T follicular helper cell (primary cell): ENCODE measurements at regions not wholly inside any gene's neighbourhood (a gene's known extent, or its start where the extent isn't known, plus 50 kb on each side); places are given as distances from the start of the nearest gene placed in this dataset.

Experiments
- DNase-seq: peaks from one replicate; pipeline ENCODE4 v3.0.0-alpha.2; 2020; ENCODE audit warnings: low read depth

DNA sequence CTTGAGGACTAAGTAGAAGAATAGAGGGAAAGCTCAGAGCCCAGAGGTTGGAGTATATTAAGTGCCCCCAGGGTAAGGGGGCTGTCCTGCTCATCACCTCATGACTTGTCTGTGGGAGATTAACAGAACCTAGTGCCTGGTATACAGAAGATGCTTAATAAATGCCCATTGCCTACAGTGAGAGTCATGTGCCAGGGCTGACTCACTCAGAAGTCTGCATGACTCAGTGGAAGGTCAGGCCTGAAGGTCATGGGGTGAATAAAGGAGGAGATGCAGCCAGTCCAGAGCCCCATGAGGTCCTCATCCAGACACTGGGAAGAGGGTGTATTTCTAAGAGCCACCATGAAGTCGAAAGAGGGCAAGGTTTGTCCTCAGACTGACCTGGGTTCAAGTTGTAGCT, 62.5 kb upstream of the TLE3 start:
- no peak for DNase-seq

DNA sequence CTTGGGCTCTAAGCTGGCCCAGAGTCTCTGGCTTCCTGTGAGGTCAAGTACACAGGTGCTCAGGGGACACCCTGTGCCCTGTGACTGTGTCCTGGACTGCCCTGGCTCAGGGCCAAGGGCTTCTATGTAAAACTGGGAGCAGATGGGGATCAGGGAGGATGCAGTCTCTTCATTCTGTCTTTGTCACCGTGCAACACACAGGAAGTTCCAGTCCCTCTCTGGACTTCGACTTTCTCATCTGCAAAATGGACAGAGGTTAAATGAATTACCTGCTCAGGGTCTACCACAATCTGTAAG, 61.9 kb upstream of the TLE3 start:
- DNase-seq: no peak

DNA sequence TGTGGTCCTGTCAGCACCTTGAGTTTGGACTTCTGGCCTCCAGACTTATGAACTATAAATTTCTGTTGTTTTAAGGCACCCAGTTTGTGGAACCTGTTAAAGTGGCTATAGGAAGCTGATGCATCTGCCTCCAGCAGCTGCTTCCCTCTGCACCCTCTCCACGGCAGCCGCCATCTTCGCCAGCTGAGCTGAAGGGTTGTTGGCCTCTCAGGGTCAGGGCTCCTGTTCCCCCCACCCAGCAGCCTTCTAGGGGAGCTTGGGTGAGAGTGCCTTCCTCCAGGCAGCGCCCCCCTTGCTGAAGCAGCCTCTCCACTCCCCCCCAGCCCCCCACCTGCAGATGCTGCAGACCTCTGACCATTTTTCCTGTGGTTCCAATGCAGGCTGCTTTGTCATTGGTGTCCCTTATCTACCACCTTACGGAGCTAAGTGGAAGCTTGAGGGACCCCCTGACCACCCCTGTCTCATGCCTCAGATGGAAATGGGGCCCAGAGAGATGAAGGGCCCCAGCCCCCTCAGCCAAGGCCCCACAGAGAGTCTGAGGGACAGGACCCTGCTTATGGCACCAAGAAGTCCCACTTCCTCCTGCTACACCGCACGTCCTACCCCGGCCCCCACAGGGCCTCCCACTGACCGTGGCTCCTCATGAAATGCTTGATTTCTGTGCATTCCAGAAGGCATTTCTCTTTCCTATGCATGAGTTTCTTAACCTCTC, 61.4 kb upstream of the TLE3 start:
- no peak for DNase-seq

DNA sequence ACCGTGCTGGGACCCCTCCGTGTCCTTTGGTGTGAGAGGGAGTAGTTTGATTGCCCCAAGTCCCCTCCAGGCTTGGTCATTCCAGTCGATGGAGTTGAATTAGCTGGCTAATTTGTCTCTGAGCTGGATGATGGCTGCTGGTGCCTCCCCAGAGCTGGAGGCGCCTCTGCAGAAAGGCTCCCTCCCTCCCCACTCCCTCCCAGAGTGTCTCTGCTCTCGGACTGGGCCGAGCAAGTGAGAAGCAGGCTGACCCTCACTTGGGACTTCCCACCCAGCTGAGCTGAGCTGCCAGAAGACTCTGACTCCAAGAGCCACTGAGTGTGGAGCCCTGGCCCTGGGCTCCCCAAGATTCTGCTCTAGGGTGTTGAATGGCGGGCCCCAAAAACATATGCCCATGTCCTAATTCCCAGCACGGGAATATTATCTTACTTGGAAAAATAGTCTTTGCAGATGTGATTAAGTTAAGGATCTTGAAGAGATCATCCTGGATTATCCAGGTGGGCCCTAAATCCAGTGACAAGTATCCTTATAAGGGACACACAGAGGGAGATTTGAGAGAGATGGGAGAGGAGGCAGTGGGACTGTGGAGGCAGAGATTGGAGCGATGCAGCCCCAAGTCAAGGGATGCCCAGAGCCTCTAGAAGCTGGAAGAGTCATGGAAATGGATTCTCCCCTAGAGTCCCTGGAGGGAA, 60.7 kb upstream of the TLE3 start:
- no peak for DNase-seq

DNA sequence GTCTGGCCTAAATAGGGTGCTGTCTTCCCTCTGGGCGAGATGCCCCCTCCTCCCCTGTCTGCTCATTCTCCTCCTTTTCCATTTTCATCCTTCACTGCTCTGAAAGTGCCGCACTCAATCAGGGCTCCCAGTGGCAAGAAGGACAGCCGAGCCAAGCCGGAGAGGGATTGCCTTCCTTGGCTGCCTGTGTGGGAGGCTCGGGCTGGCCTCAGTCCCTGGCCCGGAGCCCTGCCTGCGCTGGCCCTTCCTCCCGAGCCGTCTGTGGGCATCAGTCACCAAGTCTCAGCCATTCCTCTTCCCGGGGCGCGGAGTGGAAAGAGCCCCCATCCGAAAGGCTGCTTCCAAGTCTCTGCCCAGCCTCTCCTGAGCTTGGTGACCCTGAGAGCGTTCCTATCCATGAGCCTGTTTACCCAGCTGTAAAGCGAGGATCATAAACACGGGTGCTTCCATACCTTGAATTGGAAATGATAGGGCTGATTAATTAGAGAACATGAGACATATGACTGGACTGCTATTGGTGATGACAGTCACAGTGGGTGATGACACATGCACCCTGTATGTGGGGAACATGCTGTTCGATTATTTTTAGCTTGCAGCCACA, 59.1 kb upstream of the TLE3 start:
- DNase-seq: no peak

DNA sequence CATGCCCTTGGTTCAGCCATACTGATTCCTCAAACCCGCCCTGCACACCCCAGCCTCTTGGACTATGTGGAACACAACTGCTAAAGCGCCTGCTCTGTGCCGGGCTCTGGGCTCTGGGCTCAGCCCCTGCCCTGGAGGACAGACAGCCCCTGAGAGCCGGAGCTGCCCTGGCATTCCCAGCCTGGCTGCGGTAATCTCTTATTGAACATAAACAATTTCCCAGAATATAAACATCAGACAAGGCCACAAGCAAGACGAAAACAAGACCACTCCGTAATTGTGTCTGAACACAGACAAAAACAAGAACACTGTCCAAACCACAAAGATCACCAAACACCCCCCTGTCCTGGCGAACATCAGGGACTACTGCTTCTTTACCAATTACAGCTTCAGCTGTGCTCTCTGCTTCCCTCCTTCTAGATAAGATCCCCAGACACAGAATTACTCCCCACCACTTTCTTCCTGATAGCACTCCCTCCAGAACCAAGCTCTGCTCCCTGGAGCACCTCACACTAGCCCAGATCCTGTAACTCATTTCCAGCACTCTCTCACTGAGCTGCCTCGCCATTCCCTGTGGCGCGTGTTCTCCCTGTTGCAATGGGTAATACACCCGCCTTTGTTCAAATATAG, 57.1 kb upstream of the TLE3 start:
- no peak for DNase-seq

DNA sequence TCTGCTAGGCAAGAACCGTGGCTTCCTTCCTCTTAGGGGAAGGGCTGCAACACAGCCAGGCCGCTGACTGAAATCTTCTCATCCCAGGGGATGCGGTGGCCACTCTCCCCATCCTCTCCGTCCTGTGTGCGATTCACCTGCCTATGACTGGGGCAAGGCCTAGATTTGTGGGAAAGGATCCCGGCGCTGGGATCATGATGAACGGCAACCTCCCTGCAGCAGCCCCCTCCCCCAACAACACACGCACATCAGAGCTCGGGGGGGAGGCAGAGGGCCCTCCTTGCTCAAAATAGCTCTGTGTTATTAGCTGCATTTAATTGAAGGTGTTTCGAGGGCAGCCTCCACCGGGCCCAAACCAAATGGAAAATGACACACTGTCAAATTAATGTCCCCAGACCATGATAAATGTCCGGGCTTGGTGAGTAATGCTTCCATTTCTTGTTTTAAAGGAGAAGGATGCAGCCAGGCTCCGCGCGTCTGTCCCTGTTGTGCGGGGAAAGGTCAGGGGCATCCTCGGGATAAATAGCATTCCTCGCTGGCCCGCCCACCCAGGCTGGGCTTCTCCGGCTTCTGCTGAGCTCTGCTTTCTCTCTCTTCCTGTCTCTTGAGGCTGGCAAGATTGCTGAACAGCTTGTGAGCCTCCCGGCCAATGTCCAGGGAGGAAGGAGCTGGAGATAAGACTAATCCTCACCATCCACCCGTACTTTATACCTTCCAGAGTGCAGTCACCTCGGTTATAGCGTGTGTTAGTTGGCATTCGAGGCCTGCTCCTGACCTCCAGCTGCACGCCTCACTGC, 56.4 kb upstream of the TLE3 start:
- DNase-seq: no peak

DNA sequence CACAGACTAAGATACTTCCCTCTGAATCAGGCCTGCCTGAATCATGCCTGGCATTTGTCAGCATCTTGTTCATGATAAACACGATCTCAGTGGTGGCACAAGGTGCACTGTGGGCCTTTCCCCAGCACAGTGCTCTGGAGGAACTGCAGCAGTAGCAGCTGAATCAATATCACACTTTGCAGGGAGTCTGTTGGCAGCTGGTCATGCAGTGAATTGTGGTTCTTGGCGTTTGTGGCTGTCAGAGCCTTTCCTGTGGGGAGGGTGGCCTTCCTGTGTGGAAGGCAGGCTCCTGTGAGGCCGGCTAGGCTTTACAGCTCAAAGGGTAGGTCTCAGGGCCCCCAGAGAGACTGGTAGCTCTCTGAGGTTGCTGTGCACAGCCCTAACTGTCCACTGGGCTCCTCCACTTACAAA, 54.4 kb upstream of the TLE3 start:
- DNase-seq: no peak

DNA sequence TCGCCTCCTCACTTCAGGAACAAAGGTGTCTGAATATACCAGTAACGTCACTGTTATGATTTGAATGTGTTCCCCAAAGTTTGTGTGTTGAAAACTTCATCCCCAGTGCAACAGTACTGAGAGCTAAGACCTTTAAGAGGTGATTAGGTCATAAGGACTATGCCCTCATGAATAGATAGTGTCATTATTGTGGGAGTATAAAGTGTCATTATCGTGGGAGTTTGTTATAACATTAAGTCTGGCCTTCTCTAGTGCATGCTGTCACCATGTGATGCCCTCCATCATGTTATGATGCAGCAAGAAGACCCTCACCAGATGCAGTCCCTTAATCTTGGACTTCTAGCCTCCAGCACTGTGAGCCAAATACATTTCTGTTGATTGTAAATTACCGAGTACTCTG, 53.7 kb upstream of the TLE3 start:
- no peak for DNase-seq

DNA sequence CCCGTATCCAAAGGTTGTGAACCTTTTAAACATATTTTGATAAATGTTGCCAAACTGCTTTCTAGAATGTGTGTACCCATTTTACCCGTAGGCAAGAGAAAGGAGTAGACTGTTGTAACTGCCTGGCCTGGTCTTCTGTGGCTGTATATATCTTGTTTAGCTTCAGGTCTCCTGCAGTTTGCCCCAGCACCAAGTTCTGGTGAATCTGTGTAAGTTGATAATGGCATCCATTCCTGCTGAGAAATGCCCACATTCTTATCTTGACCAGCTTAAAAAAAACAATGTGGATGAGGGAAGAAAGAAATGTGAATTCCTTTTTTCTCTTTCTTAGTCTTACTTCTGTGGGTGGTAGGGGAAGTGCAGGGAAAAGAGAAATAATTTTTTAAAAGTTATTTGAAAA, 53.3 kb upstream of the TLE3 start:
- no peak for DNase-seq

DNA sequence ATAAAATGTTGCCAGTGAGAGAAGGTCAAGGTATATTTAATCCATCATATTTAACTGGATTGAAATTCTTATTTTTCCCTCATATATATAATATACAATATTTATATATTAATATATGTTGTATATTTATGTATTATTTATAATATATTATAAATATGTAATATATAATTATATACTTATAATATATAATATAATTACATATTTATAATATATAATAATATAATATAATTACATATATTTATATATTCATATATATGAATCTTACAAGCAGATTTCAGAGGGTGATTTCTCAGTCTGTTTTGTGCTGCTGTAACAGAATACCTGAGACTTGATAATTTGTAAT, 52.7 kb upstream of the TLE3 start:
- no peak for DNase-seq

DNA sequence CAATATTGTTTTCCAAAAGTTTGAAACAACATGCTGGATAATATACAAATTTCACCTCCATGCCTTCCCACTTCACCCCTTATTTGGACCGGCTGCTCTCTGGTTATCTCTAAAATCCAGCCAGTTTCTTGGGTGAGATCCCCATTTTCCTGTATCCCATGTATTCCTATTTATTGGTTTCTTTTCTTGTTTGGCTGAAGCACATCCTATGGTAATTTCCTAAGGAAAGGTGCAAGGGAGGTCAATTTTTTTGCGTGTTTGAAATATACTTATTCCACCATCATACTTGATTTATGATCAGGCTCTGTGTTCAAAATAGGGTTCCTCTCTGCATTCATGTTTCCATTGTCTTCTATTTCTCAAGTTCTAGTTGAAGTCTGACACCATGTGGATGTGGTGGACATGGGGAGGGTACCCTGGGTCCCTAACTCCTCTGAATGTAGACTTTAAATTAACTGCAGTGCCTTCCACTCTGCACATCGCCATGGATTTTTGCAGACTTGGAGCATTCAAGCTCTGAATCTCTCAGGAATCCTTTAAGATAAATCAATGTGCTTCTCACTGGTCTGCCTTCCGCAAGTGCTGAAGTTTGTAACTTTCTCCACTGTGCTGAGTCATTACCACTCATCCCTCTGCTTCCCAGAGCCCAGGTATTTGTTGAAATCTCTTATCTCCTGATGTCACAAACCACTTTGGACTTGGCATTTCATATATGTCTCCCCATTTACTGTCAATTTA, 52.1 kb upstream of the TLE3 start:
- no peak for DNase-seq

DNA sequence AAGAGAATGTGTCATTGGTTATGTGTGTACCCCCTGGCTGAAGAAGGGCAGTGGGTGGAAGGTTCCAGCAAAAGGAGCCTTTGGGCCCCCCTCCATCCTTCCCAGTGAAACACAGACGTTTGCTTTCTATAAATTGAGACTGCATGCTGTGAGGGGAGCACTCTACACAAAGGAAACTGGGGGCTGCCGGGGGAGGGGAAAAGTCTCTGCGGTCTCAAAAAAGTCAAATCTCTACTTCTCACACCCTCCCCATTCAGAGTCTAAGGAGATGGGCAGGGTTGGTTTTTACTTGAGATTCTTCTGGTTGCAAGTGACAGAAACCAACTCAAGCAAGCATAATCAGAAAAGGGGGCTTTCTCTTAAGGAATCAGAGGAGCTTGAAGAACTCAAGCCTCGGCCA, 50.1 kb upstream of the TLE3 start:
- DNase-seq: no peak
